ENCODE measurements at regions not wholly inside any gene's neighbourhood (a gene's known extent, or its start where the extent isn't known, plus 50 kb on each side); places are given as distances from the start of the nearest gene placed in this dataset.

DNA sequence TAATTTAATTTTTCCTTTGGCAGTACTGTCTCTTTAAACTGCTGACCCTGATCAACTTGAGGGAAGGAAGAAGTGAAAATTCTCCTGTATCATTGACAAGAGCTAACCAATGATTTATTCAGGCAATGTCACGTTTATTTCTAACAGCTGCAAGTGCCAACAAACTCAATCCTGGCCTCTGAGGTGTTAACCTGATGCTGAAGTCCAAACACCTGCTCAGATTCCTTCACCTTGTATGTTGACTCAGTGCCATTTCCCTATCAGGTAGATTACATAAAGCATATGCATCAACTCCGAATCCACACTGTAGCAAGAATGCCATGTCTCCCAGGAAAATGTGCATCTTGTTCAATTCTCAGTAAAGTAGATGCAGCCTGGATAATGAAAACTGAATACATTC lies 820.0 kb downstream of the XPNPEP1 start:
- ChIA-PET CTCF (no interaction called here), POLR2A (no interaction called here)
- TF ChIP-seq RELA (CRISPR knock-in tag; IDR thresholded peaks at IDR 0.05; ENCODE audit: borderline replicate concordance) (no peak), ZNF263 (CRISPR knock-in tag; IDR thresholded peaks at IDR 0.05; ENCODE audit: low read depth) (no peak), IRF1 (CRISPR knock-in tag; IDR thresholded peaks at IDR 0.05) (no peak), MLX (CRISPR knock-in tag; IDR thresholded peaks at IDR 0.05) (no peak), TCF7 (CRISPR knock-in tag; IDR thresholded peaks at IDR 0.05; ENCODE audit: low read depth) (no peak), NFE2L1 (CRISPR knock-in tag; IDR thresholded peaks at IDR 0.05) (no peak), HMGXB4 (CRISPR knock-in tag; IDR thresholded peaks at IDR 0.05) (no peak), GABPB1 (CRISPR knock-in tag; IDR thresholded peaks at IDR 0.05) (no peak), ELF4 (CRISPR knock-in tag; IDR thresholded peaks at IDR 0.05; ENCODE audit: low read depth) (no peak), KAT7 (CRISPR knock-in tag; IDR thresholded peaks at IDR 0.05; ENCODE audit: borderline replicate concordance) (no peak), SMAD3 (CRISPR knock-in tag; IDR thresholded peaks at IDR 0.05; ENCODE audit: borderline replicate concordance) (no peak), GRHL2 (CRISPR knock-in tag; IDR thresholded peaks at IDR 0.05; ENCODE audit: insufficient replicate concordance, severe bottlenecking) (no peak), OVOL2 (CRISPR knock-in tag; IDR thresholded peaks at IDR 0.05; ENCODE audit: borderline replicate concordance) (no peak), ZNF425 (CRISPR knock-in tag; conservative IDR thresholded peaks at IDR 0.05) (no peak), TP53 (CRISPR knock-in tag; IDR thresholded peaks at IDR 0.05) (no peak)
- TF ChIP-seq, protein P1, sequence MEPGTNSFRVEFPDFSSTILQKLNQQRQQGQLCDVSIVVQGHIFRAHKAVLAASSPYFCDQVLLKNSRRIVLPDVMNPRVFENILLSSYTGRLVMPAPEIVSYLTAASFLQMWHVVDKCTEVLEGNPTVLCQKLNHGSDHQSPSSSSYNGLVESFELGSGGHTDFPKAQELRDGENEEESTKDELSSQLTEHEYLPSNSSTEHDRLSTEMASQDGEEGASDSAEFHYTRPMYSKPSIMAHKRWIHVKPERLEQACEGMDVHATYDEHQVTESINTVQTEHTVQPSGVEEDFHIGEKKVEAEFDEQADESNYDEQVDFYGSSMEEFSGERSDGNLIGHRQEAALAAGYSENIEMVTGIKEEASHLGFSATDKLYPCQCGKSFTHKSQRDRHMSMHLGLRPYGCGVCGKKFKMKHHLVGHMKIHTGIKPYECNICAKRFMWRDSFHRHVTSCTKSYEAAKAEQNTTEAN (CRISPR knock-in tag; IDR thresholded peaks at IDR 0.05): no peak
- TF ChIP-seq, protein P2, sequence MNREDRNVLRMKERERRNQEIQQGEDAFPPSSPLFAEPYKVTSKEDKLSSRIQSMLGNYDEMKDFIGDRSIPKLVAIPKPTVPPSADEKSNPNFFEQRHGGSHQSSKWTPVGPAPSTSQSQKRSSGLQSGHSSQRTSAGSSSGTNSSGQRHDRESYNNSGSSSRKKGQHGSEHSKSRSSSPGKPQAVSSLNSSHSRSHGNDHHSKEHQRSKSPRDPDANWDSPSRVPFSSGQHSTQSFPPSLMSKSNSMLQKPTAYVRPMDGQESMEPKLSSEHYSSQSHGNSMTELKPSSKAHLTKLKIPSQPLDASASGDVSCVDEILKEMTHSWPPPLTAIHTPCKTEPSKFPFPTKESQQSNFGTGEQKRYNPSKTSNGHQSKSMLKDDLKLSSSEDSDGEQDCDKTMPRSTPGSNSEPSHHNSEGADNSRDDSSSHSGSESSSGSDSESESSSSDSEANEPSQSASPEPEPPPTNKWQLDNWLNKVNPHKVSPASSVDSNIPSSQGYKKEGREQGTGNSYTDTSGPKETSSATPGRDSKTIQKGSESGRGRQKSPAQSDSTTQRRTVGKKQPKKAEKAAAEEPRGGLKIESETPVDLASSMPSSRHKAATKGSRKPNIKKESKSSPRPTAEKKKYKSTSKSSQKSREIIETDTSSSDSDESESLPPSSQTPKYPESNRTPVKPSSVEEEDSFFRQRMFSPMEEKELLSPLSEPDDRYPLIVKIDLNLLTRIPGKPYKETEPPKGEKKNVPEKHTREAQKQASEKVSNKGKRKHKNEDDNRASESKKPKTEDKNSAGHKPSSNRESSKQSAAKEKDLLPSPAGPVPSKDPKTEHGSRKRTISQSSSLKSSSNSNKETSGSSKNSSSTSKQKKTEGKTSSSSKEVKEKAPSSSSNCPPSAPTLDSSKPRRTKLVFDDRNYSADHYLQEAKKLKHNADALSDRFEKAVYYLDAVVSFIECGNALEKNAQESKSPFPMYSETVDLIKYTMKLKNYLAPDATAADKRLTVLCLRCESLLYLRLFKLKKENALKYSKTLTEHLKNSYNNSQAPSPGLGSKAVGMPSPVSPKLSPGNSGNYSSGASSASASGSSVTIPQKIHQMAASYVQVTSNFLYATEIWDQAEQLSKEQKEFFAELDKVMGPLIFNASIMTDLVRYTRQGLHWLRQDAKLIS (CRISPR knock-in tag; IDR thresholded peaks at IDR 0.05; ENCODE audit: borderline replicate concordance): no peak
- TF ChIP-seq, protein P3, sequence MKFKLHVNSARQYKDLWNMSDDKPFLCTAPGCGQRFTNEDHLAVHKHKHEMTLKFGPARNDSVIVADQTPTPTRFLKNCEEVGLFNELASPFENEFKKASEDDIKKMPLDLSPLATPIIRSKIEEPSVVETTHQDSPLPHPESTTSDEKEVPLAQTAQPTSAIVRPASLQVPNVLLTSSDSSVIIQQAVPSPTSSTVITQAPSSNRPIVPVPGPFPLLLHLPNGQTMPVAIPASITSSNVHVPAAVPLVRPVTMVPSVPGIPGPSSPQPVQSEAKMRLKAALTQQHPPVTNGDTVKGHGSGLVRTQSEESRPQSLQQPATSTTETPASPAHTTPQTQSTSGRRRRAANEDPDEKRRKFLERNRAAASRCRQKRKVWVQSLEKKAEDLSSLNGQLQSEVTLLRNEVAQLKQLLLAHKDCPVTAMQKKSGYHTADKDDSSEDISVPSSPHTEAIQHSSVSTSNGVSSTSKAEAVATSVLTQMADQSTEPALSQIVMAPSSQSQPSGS (CRISPR knock-in tag; IDR thresholded peaks at IDR 0.05; ENCODE audit: borderline replicate concordance, low read depth): no peak
- TF ChIP-seq, protein P4, sequence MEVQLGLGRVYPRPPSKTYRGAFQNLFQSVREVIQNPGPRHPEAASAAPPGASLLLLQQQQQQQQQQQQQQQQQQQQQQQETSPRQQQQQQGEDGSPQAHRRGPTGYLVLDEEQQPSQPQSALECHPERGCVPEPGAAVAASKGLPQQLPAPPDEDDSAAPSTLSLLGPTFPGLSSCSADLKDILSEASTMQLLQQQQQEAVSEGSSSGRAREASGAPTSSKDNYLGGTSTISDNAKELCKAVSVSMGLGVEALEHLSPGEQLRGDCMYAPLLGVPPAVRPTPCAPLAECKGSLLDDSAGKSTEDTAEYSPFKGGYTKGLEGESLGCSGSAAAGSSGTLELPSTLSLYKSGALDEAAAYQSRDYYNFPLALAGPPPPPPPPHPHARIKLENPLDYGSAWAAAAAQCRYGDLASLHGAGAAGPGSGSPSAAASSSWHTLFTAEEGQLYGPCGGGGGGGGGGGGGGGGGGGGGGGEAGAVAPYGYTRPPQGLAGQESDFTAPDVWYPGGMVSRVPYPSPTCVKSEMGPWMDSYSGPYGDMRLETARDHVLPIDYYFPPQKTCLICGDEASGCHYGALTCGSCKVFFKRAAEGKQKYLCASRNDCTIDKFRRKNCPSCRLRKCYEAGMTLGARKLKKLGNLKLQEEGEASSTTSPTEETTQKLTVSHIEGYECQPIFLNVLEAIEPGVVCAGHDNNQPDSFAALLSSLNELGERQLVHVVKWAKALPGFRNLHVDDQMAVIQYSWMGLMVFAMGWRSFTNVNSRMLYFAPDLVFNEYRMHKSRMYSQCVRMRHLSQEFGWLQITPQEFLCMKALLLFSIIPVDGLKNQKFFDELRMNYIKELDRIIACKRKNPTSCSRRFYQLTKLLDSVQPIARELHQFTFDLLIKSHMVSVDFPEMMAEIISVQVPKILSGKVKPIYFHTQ (CRISPR knock-in tag; IDR thresholded peaks at IDR 0.05): no peak
- peaks cover 8% of the 10 kb centered on the region for H3K4me1 Mint-ChIP-seq
- DNase-seq (ENCODE audit: low spot score) (no peak), ATAC-seq (no peak)
- no peaks in the 10 kb centered on the region for H3K36me3 Mint-ChIP-seq
- no peaks in the 10 kb centered on the region for H3K9me3 Mint-ChIP-seq
- no peak overlapping the region for H3K27ac Mint-ChIP-seq
- H3K4me3 Mint-ChIP-seq: no peak overlapping the region
- peaks cover 25% of the 10 kb centered on the region for H3K27me3 Mint-ChIP-seq (ENCODE audit: low read depth)

All from WTC11 (cell line).